Activated naive CD8-positive, alpha-beta T cell treated with anti-CD3 and anti-CD28 coated beads, Interleukin-2, amount 10 ng/mL, durations not matched to agents 7 days and 5 days (primary cell): ENCODE measurements at regions not wholly inside any gene's neighbourhood (a gene's known extent, or its start where the extent isn't known, plus 50 kb on each side); places are given as distances from the start of the nearest gene placed in this dataset.

Source experiments
- ATAC-seq: fragments of 150-1000 bp; cut with Tn5 transposase; one replicate; pipeline ENCODE4 v1.10.0; 2021; ENCODE audit warnings: low read depth, moderate library complexity
- POLR2A ChIA-PET: fragments of 350-600 bp; sonication (Branson Sonifier 250); formaldehyde crosslinking; loops from one replicate; lab custom pipeline; 2021; ENCODE audit warnings: antibody characterized with exemption; lab: Charles Lee
- DNase-seq: peaks from one replicate; pipeline ENCODE4 v3.0.0; 2021
- H3K27ac Mint-ChIP-seq: one replicate; pipeline ENCODE4 v1.8.0; 2022; ENCODE audit warnings: mild to moderate bottlenecking, mixed read lengths
- H3K27me3 Mint-ChIP-seq: one replicate; pipeline ENCODE4 v1.8.0; 2022; ENCODE audit warnings: mild to moderate bottlenecking, moderate library complexity, mixed read lengths
- H3K36me3 Mint-ChIP-seq: one replicate; pipeline ENCODE4 v1.8.0; 2021; ENCODE audit warnings: mild to moderate bottlenecking, mixed read lengths
- H3K4me1 Mint-ChIP-seq: one replicate; pipeline ENCODE4 v1.8.0; 2021; ENCODE audit warnings: mixed read lengths
- H3K4me3 Mint-ChIP-seq: one replicate; pipeline ENCODE4 v1.8.0; 2022; ENCODE audit warnings: mild to moderate bottlenecking, moderate library complexity, mixed read lengths
- H3K9me3 Mint-ChIP-seq: one replicate; pipeline ENCODE4 v1.8.0; 2021; ENCODE audit warnings: mixed read lengths

GRCh38 chr13:85503797-85504196, 295.4 kb downstream of the SLITRK6 start:
- H3K27ac Mint-ChIP-seq: no peak overlapping the region

GRCh38 chr13:85501616-85502015, 297.6 kb downstream of the SLITRK6 start:
- no peaks in the 10 kb centered on the region for H3K4me1 Mint-ChIP-seq
- POLR2A ChIA-PET: no interaction called here
- no peaks in the 10 kb centered on the region for H3K36me3 Mint-ChIP-seq
- H3K9me3 Mint-ChIP-seq: no peaks in the 10 kb centered on the region
- H3K4me3 Mint-ChIP-seq: no peak overlapping the region
- no peak for DNase-seq
- no peaks in the 10 kb centered on the region for H3K27me3 Mint-ChIP-seq
- ATAC-seq: no peak
- H3K27ac Mint-ChIP-seq: no peak overlapping the region

More at GRCh38 chr13:85503797-85504196, 295.4 kb downstream of the SLITRK6 start:
- ATAC-seq: no peak
- no peak for DNase-seq
- no peak overlapping the region for H3K4me3 Mint-ChIP-seq
- H3K27me3 Mint-ChIP-seq: no peaks in the 10 kb centered on the region
- H3K4me1 Mint-ChIP-seq: no peaks in the 10 kb centered on the region
- no peaks in the 10 kb centered on the region for H3K36me3 Mint-ChIP-seq
- H3K9me3 Mint-ChIP-seq: no peaks in the 10 kb centered on the region
- POLR2A ChIA-PET: no interaction called here

- no peak for ATAC-seq
- Mint-ChIP-seq H3K27ac (no peak overlapping the region), H3K4me3 (no peak overlapping the region), H3K36me3 (no peaks in the 10 kb centered on the region), H3K9me3 (no peaks in the 10 kb centered on the region), H3K27me3 (no peaks in the 10 kb centered on the region), H3K4me1 (no peaks in the 10 kb centered on the region)
- no peak for DNase-seq
- POLR2A ChIA-PET: no interaction called here
Observed at GRCh38 chr13:85500696-85501256, 298.4 kb downstream of the SLITRK6 start.

GRCh38 chr13:85498774-85499173, 300.4 kb downstream of the SLITRK6 start:
- POLR2A ChIA-PET: no interaction called here
- H3K27me3 Mint-ChIP-seq: no peaks in the 10 kb centered on the region
- ATAC-seq (no peak), DNase-seq (no peak)
- H3K27ac Mint-ChIP-seq: no peak overlapping the region
- H3K36me3 Mint-ChIP-seq: no peaks in the 10 kb centered on the region
- H3K4me1 Mint-ChIP-seq: no peaks in the 10 kb centered on the region
- H3K9me3 Mint-ChIP-seq: no peaks in the 10 kb centered on the region
- no peak overlapping the region for H3K4me3 Mint-ChIP-seq

- H3K4me3 Mint-ChIP-seq: no peak overlapping the region
- no peaks in the 10 kb centered on the region for H3K27me3 Mint-ChIP-seq
- no peaks in the 10 kb centered on the region for H3K9me3 Mint-ChIP-seq
- no peak for ATAC-seq
- H3K36me3 Mint-ChIP-seq: no peaks in the 10 kb centered on the region
- no peak overlapping the region for H3K27ac Mint-ChIP-seq
- no peaks in the 10 kb centered on the region for H3K4me1 Mint-ChIP-seq
- no peak for DNase-seq
- POLR2A ChIA-PET: no interaction called here
Observed at GRCh38 chr13:85497652-85498051, 301.6 kb downstream of the SLITRK6 start.

- Mint-ChIP-seq H3K9me3 (no peaks in the 10 kb centered on the region), H3K4me3 (no peak overlapping the region), H3K4me1 (no peaks in the 10 kb centered on the region), H3K36me3 (no peaks in the 10 kb centered on the region), H3K27ac (no peak overlapping the region), H3K27me3 (no peaks in the 10 kb centered on the region)
- ATAC-seq: no peak
- no peak for DNase-seq
- POLR2A ChIA-PET: no interaction called here
Observed at GRCh38 chr13:85492283-85492682, 306.9 kb downstream of the SLITRK6 start.

- Mint-ChIP-seq H3K9me3 (no peaks in the 10 kb centered on the region), H3K27me3 (no peaks in the 10 kb centered on the region), H3K36me3 (no peaks in the 10 kb centered on the region), H3K27ac (no peak overlapping the region), H3K4me1 (no peaks in the 10 kb centered on the region), H3K4me3 (no peak overlapping the region)
- no peak for ATAC-seq
- DNase-seq: no peak
- POLR2A ChIA-PET: no interaction called here
Observed at GRCh38 chr13:85486663-85487062, 312.6 kb downstream of the SLITRK6 start.

GRCh38 chr13:85473144-85473543, 326.1 kb downstream of the SLITRK6 start:
- no peak overlapping the region for H3K4me3 Mint-ChIP-seq
- H3K27ac Mint-ChIP-seq: no peak overlapping the region
- no peaks in the 10 kb centered on the region for H3K4me1 Mint-ChIP-seq
- peaks cover 1% of the 10 kb centered on the region for H3K9me3 Mint-ChIP-seq
- POLR2A ChIA-PET: no interaction called here
- DNase-seq: no peak
- ATAC-seq: no peak
- H3K27me3 Mint-ChIP-seq: no peaks in the 10 kb centered on the region
- H3K36me3 Mint-ChIP-seq: no peaks in the 10 kb centered on the region

- no peaks in the 10 kb centered on the region for H3K36me3 Mint-ChIP-seq
- POLR2A ChIA-PET: no interaction called here
- DNase-seq (no peak), ATAC-seq (no peak)
- H3K27me3 Mint-ChIP-seq: no peaks in the 10 kb centered on the region
- no peak overlapping the region for H3K27ac Mint-ChIP-seq
- H3K4me3 Mint-ChIP-seq: no peak overlapping the region
- no peaks in the 10 kb centered on the region for H3K9me3 Mint-ChIP-seq
- H3K4me1 Mint-ChIP-seq: no peaks in the 10 kb centered on the region
Observed at GRCh38 chr13:85469320-85469719, 329.9 kb downstream of the SLITRK6 start.

GRCh38 chr13:85462792-85463425, 336.3 kb downstream of the SLITRK6 start:
- POLR2A ChIA-PET: no interaction called here
- H3K4me3 Mint-ChIP-seq: no peak overlapping the region
- ATAC-seq (no peak), DNase-seq (no peak)
- no peak overlapping the region for H3K27ac Mint-ChIP-seq
- no peaks in the 10 kb centered on the region for H3K36me3 Mint-ChIP-seq
- no peaks in the 10 kb centered on the region for H3K4me1 Mint-ChIP-seq
- peaks cover 7% of the 10 kb centered on the region for H3K9me3 Mint-ChIP-seq
- no peaks in the 10 kb centered on the region for H3K27me3 Mint-ChIP-seq

- DNase-seq (no peak), ATAC-seq (no peak)
- Mint-ChIP-seq H3K9me3 (peaks cover 14% of the 10 kb centered on the region), H3K4me3 (no peak overlapping the region), H3K4me1 (no peaks in the 10 kb centered on the region), H3K27ac (no peak overlapping the region), H3K36me3 (no peaks in the 10 kb centered on the region), H3K27me3 (no peaks in the 10 kb centered on the region)
- POLR2A ChIA-PET: no interaction called here
Observed at GRCh38 chr13:85461621-85462020, 337.6 kb downstream of the SLITRK6 start.

GRCh38 chr13:85445534-85445933, 353.7 kb downstream of the SLITRK6 start:
- H3K27me3 Mint-ChIP-seq: no peaks in the 10 kb centered on the region
- POLR2A ChIA-PET: no interaction called here
- ATAC-seq (no peak), DNase-seq (no peak)
- no peaks in the 10 kb centered on the region for H3K9me3 Mint-ChIP-seq
- H3K4me3 Mint-ChIP-seq: no peak overlapping the region
- H3K4me1 Mint-ChIP-seq: no peaks in the 10 kb centered on the region
- H3K36me3 Mint-ChIP-seq: no peaks in the 10 kb centered on the region
- H3K27ac Mint-ChIP-seq: no peak overlapping the region

- no peak overlapping the region for H3K27ac Mint-ChIP-seq
- no peak overlapping the region for H3K4me3 Mint-ChIP-seq
- POLR2A ChIA-PET: no interaction called here
- H3K36me3 Mint-ChIP-seq: no peaks in the 10 kb centered on the region
- no peak for DNase-seq
- no peak for ATAC-seq
- no peaks in the 10 kb centered on the region for H3K9me3 Mint-ChIP-seq
- no peaks in the 10 kb centered on the region for H3K27me3 Mint-ChIP-seq
- no peaks in the 10 kb centered on the region for H3K4me1 Mint-ChIP-seq
Observed at GRCh38 chr13:85441975-85442374, 357.2 kb downstream of the SLITRK6 start.

GRCh38 chr13:85441364-85441763, 357.9 kb downstream of the SLITRK6 start:
- Mint-ChIP-seq H3K36me3 (no peaks in the 10 kb centered on the region), H3K4me3 (no peak overlapping the region), H3K27me3 (no peaks in the 10 kb centered on the region), H3K9me3 (no peaks in the 10 kb centered on the region), H3K27ac (no peak overlapping the region), H3K4me1 (no peaks in the 10 kb centered on the region)
- no peak for ATAC-seq
- POLR2A ChIA-PET: no interaction called here
- no peak for DNase-seq
